ENCODE measurements at regions not wholly inside any gene's neighbourhood (a gene's known extent, or its start where the extent isn't known, plus 50 kb on each side); places are given as distances from the start of the nearest gene placed in this dataset.

GRCh38 chr20:11845340-11845739, 72.4 kb upstream of the BTBD3 start:
- TF ChIP-seq, protein P1, sequence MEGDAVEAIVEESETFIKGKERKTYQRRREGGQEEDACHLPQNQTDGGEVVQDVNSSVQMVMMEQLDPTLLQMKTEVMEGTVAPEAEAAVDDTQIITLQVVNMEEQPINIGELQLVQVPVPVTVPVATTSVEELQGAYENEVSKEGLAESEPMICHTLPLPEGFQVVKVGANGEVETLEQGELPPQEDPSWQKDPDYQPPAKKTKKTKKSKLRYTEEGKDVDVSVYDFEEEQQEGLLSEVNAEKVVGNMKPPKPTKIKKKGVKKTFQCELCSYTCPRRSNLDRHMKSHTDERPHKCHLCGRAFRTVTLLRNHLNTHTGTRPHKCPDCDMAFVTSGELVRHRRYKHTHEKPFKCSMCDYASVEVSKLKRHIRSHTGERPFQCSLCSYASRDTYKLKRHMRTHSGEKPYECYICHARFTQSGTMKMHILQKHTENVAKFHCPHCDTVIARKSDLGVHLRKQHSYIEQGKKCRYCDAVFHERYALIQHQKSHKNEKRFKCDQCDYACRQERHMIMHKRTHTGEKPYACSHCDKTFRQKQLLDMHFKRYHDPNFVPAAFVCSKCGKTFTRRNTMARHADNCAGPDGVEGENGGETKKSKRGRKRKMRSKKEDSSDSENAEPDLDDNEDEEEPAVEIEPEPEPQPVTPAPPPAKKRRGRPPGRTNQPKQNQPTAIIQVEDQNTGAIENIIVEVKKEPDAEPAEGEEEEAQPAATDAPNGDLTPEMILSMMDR (IDR thresholded peaks at IDR 0.05; ENCODE audit: insufficient read depth, low read length, poor library complexity, severe bottlenecking), result no peak
- H3K27me3 ChIP-seq (replicated peaks; ENCODE audit: control insufficient read depth, insufficient read depth, low read length), result no peaks in the 10 kb centered on the region
- no peak overlapping the region for H3K4me3 ChIP-seq (replicated peaks; ENCODE audit: low read depth, low read length)
- no peaks in the 10 kb centered on the region for H3K36me3 ChIP-seq (ENCODE audit: control insufficient read depth, insufficient read depth, low read length)
- DNase-seq (ENCODE audit: extremely low read depth, insufficient read length), result no peak

GRCh38 chr20:11846131-11846530, 71.6 kb upstream of the BTBD3 start:
- H3K36me3 ChIP-seq (ENCODE audit: control insufficient read depth, insufficient read depth, low read length), result no peaks in the 10 kb centered on the region
- no peaks in the 10 kb centered on the region for H3K27me3 ChIP-seq (replicated peaks; ENCODE audit: control insufficient read depth, insufficient read depth, low read length)
- no peak for DNase-seq (ENCODE audit: extremely low read depth, insufficient read length)
- no peak overlapping the region for H3K4me3 ChIP-seq (replicated peaks; ENCODE audit: low read depth, low read length)
- TF ChIP-seq, protein P1 (IDR thresholded peaks at IDR 0.05; ENCODE audit: insufficient read depth, low read length, poor library complexity, severe bottlenecking), result no peak

GRCh38 chr20:11847827-11848226, 69.9 kb upstream of the BTBD3 start:
- Histone ChIP-seq H3K27me3 (replicated peaks; ENCODE audit: control insufficient read depth, insufficient read depth, low read length) (no peaks in the 10 kb centered on the region), H3K36me3 (ENCODE audit: control insufficient read depth, insufficient read depth, low read length) (no peaks in the 10 kb centered on the region), H3K4me3 (replicated peaks; ENCODE audit: low read depth, low read length) (no peak overlapping the region)
- DNase-seq (ENCODE audit: extremely low read depth, insufficient read length), result no peak
- TF ChIP-seq, protein P1 (IDR thresholded peaks at IDR 0.05; ENCODE audit: insufficient read depth, low read length, poor library complexity, severe bottlenecking), result no peak

- Histone ChIP-seq H3K36me3 (ENCODE audit: control insufficient read depth, insufficient read depth, low read length) (no peaks in the 10 kb centered on the region), H3K4me3 (replicated peaks; ENCODE audit: low read depth, low read length) (no peak overlapping the region), H3K27me3 (replicated peaks; ENCODE audit: control insufficient read depth, insufficient read depth, low read length) (no peaks in the 10 kb centered on the region)
- TF ChIP-seq, protein P1 (IDR thresholded peaks at IDR 0.05; ENCODE audit: insufficient read depth, low read length, poor library complexity, severe bottlenecking), result no peak
- DNase-seq (ENCODE audit: extremely low read depth, insufficient read length), result no peak
Measured at GRCh38 chr20:11849270-11849915, 68.3 kb upstream of the BTBD3 start.

GRCh38 chr20:11849976-11850670, 67.6 kb upstream of the BTBD3 start:
- DNase-seq (ENCODE audit: extremely low read depth, insufficient read length), result no peak
- Histone ChIP-seq H3K27me3 (replicated peaks; ENCODE audit: control insufficient read depth, insufficient read depth, low read length) (no peaks in the 10 kb centered on the region), H3K4me3 (replicated peaks; ENCODE audit: low read depth, low read length) (no peak overlapping the region), H3K36me3 (ENCODE audit: control insufficient read depth, insufficient read depth, low read length) (no peaks in the 10 kb centered on the region)
- TF ChIP-seq, protein P1 (IDR thresholded peaks at IDR 0.05; ENCODE audit: insufficient read depth, low read length, poor library complexity, severe bottlenecking), result no peak
